H7 (cell line): ENCODE measurements at regions not wholly inside any gene's neighbourhood (a gene's known extent, or its start where the extent isn't known, plus 50 kb on each side); places are given as distances from the start of the nearest gene placed in this dataset.

Experiments
- DNase-seq: peaks from one replicate; pipeline ENCODE4 v3.0.0; 2012
- H3K27me3 ChIP-seq: 2 replicates; pipeline ENCODE4 v1.6.0; 2011; ENCODE audit warnings: mild to moderate bottlenecking, low read length; ENCODE audit not compliant: control insufficient read depth, insufficient read depth
- H3K36me3 ChIP-seq: replicated peaks from 2 replicates; pipeline ENCODE4 v1.5.1; 2011; ENCODE audit warnings: low read length; ENCODE audit not compliant: control insufficient read depth, insufficient read depth
- H3K4me3 ChIP-seq: 2 replicates; pipeline ENCODE4 v1.5.1; 2011; ENCODE audit warnings: low read depth, mild to moderate bottlenecking, control low read depth, low read length, moderate library complexity; ENCODE audit not compliant: insufficient read depth

DNA sequence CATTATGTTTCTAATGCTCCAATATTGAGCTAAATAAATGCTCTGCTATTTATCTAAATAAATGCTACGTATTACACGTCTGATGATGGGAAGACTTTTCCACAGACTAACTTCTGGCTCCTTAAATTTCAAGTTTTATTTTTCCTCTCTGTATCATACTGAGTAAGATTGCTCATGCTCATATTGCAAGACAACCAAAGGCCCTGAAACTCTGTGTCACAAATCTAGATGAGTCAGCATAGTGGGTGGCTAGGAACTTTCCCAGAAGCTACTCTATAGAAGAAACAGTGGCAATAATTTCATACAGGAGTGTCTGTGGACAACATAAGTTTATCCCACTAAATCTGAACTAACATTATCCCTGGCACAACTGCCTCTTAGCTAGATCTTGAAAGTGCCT lies 53.0 kb upstream of the RFX3 start:
- no peak overlapping the region for H3K4me3 ChIP-seq
- DNase-seq: no peak
- no peaks in the 10 kb centered on the region for H3K36me3 ChIP-seq
- H3K27me3 ChIP-seq: no peaks in the 10 kb centered on the region

DNA sequence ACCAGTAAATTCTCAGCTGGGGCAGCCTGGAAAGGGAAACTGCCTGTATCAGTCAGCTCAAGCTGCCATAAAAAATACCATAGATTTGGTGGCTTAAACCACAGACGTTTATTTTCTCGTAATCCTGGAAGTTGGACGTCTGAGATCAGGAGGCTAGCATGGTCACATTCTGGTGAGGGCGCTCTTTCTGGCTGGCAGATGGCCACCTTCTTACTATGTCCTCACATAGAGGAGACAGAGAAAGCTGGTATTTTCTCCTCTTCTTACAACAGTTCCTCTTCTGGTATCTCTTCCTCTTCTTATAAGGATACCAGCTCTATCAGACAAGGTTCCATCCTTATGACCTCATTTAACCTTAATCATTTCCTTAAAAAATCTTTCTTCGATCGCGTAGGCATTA lies 50.5 kb upstream of the RFX3 start:
- H3K27me3 ChIP-seq: no peaks in the 10 kb centered on the region
- no peak for DNase-seq
- H3K36me3 ChIP-seq: no peaks in the 10 kb centered on the region
- H3K4me3 ChIP-seq: no peak overlapping the region

DNA sequence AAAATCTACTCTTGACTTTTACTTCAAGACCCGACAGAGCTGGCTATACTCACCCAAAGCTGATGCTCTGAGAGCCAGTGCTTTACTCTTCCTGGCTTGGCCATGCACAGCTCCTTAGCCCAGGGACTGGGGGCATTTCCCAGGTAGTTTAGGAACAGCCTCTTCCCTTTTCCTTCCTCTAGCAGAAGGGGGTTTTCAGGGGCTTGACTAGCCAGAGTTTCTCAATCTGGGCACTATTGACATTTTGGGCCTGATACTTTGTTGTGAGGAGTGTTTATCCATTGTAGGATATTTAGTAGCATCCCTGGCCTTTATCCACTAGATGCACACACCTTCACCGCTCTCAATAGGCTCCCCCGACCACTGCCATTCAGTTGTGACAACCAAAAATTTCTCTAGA lies 50.0 kb upstream of the RFX3 start:
- H3K4me3 ChIP-seq: no peak overlapping the region
- H3K36me3 ChIP-seq: no peaks in the 10 kb centered on the region
- no peaks in the 10 kb centered on the region for H3K27me3 ChIP-seq
- DNase-seq: no peak
